Left hindlimb (tissue), 1 donor: ENCODE measurements at regions not wholly inside any gene's neighbourhood (a gene's known extent, or its start where the extent isn't known, plus 50 kb on each side); places are given as distances from the start of the nearest gene placed in this dataset.
"Not testable (repeated sequence)": the region's sequence is repeated elsewhere in the genome, so short reads cannot be mapped to it uniquely, and the experiment has no call there.

Source experiments
- DNase-seq: peaks from one replicate; pipeline ENCODE4 v3.0.0-alpha.2; 2018

DNA sequence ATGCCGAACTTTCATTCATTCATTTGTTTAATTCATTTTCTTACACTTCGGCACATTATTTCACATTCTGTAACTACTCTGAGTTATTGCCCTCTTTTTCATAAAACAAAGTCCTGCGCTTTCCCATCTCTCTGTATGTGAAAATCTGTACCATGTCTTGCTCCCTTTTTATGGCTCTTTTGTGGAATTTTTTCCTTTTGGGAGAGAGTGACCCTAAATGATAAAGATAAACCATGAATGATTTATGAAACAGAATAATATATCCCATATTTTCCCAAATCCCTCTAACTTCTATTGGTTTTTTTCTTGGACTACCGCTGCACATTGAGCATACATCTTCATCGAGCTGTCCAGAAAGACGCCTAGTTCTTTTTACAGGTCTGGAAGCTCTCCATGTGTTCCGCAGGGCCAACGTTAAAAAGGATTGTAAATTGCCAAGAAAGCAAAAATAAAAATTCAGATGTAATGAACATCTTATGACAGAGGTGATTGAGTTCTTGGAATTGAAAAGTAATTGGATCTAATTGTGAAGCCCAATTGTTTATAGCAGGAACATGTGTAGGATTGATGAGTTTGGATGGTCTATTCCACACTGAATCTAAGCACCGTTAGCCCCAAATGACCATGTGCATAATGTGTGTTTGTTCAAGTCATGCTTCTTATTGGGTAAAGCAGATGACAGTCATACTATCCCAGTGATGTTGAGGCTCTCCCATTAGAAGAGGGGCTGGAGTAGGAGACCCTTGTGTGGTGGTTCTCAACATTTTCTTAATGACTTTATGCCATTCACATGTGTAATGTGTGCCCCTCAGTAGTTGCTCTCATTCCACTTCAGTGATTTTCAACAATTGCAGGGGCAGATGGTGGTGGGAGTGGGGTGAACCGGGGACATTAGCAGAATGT lies 378.9 kb downstream of the DLEU7 start:
- DNase-seq, result no peak

DNA sequence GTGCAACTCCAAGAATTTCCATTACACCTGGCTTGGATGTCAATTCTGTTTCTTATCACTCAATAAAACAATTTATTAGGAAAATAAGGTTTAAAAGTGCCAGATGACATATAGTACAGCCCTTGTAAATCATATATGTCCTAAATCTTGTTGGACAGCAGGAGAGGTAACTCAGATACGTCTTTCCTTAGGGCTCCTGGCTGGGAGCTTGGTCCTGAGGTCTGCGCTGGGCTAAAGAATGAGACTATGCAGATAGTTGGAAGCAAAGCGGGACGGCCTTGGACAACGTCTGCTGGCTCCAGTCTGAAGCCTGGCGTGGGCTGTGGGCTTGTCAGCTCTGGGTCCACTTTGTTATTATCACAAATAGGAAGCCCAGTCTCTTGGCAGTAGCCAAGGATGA lies 377.0 kb downstream of the DLEU7 start:
- peak; percentile 63 for DNase-seq

DNA sequence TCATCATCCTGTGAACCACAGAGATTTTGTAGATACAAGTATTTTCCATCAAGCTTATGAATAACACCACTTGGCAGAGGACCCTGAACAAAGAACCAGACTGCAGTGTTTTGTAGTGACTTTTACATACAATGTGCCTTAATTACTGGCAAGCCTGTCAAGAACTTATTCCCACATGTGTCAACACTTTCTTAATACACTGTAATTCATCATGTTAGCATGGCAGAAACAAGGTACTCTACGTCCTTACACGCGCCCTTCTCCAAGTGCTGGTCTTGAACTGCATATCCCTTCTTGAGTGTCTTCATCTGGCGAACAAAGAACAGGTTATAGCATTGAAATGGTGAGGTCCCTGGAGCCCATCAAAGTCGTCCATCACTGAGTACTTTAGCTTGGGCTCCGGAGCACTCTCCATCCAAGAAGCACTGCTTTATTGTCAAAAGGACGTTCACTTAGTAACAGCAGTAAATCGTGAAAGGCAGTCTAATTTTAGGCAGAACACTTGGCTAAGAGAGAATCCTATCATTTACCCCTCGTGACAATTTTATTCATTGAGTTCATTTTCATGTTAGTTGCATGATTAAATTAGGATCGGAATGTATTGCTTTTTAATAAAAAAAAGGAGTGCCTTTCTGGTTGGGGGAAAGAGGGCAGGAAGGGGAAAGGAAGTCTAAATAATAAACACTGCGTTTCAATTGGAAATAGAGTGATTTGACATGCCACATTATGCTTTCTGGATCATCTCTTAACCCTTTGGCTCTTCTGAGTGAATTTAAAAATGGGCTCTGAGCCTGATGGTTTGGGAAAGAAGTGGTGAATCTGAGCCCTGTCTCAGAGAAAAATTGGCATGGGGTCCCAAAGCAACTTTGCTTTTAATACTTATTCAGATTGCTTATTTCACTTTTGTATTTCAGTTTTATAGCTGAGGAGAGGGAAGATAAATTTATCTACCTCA lies 376.1 kb downstream of the DLEU7 start:
- DNase-seq, result peak; percentile 55

DNA sequence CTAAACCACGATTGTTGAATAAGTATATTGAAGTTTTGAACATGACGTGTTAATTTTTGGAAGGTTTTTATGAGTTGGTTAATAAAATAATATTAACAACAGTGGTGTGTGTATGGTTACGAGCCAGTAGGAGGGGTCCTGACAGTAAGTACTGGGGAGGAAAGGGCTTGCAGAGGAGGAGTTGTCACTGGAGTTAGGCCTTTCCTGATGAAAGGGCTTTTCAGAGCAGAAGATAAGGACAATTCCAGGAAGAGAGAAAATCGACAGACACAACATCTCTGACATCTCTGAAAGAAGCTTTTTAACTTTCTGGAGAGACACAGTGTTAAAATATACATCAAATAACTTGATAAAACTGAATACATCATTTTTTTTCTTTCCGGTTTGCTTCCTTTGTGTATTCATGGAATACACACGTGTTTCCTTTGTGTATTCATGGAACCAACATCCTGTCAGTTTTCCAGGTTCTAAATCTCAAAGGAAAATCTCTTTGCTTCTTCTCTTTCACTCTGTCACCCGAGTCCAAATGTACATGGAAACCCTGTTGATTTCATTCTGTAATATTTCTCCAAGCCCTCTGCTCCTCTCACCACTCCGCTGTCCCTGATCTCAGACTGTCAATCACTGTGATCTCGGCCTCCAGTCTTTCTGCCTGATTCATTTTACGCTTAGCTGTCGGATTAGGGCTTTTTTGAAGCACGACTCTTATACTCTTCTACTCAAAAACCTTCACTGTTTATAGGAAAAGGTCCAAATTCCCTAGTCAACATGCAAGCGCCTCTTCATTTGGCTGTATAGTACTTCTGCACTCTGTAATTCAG lies 374.4 kb downstream of the DLEU7 start:
- no peak for DNase-seq

DNA sequence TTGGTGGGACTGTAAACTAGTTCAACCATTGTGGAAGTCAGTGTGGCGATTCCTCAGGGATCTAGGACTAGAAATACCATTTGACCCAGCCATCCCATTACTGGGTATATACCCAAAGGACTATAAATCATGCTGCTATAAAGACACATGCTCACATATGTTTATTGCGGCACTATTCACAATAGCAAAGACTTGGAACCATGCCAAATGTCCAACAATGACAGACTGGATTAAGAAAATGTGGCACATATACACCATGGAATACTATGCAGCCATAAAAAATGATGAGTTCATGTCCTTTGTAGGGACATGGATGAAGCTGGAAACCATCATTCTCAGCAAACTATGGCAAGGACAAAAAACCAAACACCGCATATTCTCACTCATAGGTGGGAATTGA lies 370.4 kb downstream of the DLEU7 start:
- not testable (repeated sequence) for DNase-seq

DNA sequence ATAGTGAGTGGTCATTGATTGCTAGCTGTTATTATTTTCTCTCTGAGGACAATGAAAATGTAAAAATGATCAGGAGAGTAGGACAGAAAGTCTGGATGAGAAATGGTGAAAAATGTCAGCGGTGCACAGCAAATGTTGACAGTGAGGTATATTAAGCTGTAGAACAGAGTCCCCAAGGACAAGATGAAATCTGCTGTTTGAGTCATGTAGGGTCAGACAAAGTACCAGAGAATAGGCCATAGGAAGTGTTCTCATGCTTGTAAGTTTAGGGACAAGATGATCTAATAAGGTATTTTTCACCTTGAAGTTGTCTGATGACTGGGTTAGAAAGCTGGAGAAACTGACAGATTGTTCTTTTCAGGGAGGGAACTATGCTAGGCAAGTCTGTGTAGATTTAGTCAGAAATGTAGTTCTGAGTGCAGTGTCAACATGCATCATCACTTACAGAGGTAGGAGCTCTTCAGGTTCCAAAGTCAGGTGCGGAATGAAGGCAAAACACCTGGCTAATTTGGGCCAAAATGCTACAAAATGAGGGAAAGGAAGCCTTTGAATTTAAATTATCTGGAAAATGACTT lies 369.3 kb downstream of the DLEU7 start:
- DNase-seq, result no peak

DNA sequence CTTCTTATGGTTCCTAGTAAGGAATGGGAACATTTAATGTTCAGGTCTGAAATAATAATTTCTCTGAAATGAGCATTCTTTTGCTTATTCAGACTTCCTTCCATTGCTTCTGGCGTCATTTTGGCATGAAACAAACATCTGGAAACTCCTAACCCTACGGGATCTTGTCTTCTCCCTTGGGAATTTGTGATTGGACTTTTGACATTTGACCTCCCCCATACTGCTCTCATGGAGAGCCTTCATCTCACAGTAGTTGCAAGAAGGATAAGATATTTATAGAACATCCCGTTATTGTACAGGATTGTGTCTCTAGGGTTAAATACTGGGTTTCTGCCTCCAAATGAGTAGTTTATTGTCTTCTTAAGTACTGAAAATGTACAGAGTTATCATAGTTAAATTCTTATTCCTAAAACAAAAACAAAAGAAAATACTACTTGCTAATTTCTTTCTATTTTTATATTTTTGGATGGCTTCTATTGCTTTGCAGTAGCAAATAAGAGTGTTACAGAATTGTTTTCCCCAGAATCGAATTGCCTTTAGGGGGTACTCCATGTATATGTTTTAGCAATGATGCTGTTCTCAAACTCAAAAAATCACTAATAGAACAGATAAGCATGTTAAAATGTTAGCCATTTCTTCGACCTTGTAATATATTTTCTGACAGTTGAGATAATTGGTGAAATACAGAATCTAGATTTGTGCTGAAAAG lies 366.8 kb downstream of the DLEU7 start:
- DNase-seq, result no peak

DNA sequence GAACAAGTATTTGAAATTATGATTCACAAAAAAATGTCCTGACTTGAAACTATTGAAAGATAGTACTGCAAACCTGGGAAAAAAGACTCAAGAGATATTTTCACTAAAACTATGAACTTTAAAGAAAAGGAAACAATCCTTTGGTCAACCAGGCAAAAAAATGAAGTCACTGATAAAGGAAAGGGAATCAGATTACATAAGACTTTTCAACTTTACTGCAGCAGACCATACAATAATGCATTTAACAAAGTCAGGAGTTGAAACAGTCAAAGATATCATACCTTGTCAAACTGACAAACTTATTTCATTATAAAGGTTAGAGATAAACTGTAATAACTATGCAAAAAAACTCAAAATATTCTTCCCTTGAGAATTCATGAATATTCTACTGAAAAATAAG lies 361.6 kb downstream of the DLEU7 start:
- DNase-seq, result no peak

DNA sequence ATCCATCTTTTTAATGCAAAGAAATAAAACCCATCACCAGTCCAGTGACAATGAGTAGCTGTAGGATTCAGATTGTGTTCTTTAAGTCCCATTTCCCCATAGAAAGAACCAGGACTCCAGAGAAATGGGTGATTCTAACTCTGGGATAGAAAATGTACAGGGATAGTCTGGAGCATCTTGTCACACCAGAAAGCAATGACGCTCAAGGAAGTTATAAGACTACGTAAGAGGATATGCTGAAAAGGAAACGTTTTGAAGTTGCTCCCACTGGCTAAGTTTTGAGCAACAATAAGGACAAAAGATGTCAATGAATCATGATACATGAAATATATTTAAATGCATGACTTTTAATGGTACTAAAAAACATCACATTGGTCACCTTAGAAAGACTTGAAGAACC lies 360.1 kb downstream of the DLEU7 start:
- no peak for DNase-seq

DNA sequence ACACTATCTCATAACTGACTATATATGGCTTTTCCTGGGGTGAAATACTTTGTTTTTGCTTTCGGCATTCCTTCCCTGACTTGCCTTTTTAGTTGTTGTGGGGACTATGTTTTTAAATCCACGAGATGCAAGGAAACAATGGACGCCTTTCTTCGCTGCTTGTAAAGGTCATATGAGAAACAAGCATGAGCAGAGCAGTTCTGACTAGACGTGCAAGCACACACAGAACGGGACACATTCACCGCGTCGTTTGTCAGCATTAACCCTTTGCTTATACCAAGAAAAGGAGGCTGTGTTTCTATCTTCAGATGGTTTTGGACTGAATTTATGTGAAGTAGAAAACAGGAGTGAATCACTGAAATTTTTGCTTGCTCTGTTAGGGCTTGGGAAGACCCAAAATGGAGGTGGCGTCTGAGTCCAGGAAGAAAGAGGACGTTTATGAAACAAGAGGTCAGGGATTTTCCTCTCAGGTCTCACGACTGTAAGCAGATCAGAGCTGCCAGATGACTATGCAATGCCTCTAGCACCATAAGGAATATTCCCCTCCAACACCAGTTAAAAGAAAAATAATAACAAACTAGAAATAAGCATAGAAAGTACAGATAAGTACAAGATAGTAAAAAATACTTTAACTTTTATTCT lies 358.9 kb downstream of the DLEU7 start:
- DNase-seq, result no peak

DNA sequence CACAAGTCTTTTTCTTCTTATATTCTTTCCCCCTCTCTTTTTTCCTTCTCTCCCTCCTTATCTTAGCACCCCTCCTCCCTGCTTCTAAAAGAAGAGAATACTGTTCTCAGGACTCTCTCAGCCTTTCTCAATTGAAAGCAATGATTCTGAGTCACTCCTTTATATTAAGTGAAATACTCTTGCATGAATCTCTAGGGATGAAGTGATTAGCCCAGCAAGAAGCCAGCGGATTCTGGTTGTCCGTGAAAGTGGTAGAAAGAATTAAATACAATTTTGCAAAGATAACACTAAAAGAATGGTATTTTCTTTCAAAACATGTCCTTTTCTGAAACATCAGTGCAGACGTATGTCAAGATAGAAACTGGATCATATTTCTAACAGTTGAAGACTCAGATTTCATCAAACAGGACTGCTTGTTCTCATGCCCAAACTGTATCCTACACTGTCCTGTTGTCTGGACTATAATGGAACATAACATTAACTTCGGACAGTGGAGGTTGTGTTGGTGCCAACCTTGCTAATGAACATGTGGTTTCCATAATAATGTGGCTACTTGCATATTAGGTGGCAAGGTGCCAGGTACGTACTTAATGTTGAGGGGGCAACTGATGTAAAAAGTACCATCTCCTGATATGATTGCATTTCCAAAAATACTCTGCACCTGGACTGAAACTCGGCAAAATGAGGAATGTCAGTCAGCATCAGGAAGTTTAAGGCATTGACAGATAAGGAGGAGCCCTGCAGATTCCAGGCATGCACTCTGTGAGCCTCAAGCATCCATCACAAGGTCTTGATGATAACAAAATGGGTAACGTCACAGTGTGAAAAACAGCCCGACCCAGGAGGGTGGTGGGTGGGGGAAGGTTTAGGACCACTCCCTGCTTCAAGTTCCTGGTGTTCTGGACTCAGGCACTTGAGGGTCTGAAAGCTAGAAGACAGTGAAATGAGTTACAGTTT lies 357.2 kb downstream of the DLEU7 start:
- DNase-seq, result no peak

DNA sequence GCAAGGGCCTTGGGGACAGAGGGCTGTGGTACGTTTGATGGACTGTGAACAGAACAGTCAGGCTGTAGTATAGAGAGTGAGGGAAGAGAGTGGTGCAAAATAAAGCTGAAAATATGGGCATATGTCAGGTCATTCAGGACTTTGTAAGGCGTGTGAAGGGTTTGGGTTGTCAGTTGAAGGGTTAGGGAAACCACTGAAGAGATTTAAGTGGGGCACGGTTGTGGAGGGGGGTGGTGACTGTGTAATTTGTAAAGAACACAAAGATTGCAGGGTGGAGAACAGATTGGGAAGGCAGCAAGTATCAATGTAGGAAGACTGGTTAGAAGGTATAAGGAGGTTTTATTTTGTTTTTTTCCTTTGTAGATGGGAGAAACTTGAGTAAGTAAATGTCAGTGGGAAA lies 349.8 kb downstream of the DLEU7 start:
- no peak for DNase-seq

DNA sequence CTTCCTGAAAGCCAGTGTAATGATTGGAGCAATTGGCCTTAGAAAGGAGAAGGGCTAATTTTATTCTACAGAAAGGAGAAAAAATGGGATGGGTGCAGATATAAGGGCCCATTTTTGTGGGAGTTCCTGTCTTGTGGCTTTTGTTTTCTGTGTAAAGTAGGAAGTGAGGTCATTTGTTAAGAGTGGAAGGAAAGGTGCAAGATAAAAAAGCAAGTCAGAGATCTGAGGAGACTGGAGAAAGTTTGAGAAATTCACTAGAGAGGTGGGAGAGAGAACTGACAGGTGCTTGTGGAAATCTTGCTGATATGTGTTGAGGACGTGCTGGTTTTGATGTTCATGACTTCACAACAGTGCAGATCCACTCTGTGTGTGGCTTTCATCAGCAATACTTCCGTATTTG lies 349.4 kb downstream of the DLEU7 start:
- DNase-seq, result no peak

DNA sequence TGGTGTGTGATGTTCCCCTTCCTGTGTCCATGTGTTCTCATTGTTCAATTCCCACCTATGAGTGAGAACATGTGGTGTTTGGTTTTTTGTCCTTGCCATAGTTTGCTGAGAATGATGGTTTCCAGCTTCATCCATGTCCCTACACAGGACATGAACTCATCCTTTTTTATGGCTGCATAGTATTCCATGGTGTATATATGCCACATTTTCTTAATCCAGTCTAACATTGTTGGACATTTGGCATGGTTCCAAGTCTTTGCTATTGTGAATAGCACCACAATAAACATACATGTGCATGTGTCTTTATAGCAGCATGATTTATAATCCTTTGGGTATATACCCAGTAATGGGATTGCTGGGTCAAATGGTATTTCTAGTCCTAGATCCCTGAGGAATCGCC lies 340.3 kb downstream of the DLEU7 start:
- not testable (repeated sequence) for DNase-seq

DNA sequence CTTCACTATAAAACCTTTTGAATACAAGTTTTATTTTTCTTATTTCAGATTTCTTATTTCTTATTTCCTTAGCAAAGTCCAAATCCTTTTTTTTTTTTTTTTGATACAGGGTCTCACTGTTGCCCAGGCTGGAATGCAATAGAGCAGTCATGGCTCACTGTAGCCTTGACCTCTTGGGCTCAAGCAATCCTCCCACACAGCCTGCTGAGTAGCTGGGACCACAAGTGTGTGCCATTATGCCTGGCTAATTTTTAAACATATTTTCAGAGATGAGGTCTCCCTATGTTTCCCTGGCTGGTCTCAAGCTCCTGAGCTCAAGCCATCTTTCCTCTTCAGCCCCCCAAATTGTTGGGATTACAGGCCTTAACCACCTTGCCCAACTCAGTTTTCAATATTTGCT lies 334.3 kb downstream of the DLEU7 start:
- no peak for DNase-seq

DNA sequence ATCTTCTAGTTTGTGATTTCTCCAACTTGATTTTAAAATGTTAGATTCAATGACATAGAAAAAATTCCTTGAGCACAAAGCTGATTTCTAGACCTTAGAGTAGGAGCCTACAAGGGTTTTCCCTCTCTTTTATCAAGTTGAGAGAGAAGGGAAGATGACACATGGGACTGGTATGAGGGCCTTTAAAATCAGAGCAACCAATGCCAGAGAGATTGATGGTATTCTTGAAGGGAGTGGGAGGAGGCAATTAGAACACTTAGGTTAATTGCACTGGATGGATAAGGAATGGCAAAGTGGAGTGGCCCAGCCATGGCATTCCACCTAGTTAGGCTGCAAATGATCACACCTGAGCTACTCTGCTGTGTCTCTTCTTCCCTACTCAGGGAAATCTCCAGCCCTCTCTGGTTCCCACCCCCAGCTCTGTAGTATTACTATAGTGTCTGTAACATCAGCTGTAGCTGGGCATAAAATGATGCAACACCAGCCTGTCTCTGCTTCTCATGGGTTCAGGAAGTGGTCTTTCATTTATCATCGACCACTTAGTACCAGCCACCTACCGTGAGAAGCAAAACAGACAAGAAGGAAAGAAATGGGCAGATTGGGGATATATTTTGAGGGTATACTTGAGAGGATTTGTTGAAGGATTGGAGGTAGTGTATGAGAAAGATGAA lies 333.6 kb downstream of the DLEU7 start:
- no peak for DNase-seq

DNA sequence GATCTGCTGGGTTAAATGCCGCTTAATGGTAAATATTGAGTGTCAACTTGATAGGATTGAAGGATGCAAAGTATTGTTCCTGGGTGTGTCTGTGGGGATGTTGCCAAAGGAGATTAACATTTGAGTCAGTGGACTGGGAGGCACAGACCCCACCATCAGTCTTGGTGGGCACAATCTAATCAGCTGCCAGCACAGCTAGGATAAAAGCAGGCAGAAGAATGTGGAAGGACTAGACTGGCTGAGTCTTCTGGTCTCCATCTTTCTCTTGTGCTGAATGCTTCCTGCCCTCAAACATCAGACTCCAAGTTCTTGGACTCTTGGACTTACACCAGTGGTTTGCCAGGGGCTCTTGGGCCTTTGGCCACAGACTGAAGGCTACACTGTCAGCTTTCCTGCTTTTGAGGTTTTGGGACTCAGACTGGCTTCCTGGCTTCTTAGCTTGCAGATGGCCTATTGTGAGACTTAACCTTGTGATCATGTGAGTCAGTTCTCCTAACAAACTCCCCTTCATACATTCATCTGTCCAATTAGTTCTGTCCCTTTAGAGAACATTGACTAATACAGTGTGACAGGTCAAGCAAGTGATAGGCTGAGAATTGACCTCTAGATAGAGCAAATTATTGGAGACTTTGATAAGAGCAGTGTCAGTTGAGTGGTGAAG lies 332.5 kb downstream of the DLEU7 start:
- not testable (repeated sequence) for DNase-seq

DNA sequence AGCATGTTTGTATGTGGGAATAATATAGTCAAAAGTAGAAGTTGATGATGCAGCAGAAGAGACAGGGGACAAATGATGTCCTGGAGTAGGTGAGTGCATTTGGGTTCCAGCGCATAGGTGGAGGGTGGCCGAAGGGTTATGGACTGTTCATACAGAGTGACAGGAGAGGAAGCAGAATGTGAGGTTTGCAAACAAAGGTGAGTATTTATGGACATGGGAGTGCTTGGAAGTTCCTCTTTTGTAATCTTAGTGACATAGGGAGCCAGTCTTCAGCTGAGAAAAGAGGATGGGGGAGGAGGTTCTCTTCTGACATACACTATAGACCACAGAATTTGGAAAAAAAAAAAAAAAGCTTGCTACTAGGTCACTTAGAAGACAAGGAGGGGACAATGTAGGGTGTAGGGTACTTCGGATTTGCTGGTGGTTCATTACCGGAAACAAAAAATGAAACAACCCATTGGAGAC lies 331.6 kb downstream of the DLEU7 start:
- DNase-seq, result no peak
